ENCODE measurements at regions not wholly inside any gene's neighbourhood (a gene's known extent, or its start where the extent isn't known, plus 50 kb on each side); places are given as distances from the start of the nearest gene placed in this dataset.

DNA sequence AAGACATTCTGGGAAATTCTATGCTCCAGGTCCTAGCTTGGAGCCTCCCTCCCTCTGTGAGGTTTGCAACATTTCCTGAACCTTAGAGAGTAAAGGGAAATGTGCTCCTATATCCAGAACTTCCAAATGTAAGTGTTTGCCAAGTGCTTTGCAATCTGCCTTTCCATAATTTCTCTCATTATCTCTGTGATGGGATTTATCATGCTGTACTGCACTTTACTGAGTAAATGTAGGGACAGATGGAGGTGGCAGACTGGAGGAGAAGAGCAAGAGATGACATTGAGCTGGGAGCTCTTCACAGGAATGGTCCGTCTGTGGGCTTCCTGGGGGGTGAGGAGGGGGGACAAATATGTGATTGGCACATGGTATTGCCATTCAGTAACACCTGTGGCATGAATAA is 184.3 kb downstream of the SOX4 start:
- Histone ChIP-seq H3K36me3 (ENCODE audit: control insufficient read depth in 2 of 2, extremely low read depth in 1 of 2, insufficient read depth in 2 of 2, low read length in 2 of 2) (peaks cover 0 to 5% of the 10 kb centered on the region in 2 experiments), H3K79me2 (ENCODE audit: control insufficient read depth, insufficient read depth, low read length) (peaks cover 9% of the 10 kb centered on the region), H3K9ac (replicated peaks; ENCODE audit: extremely low read depth, insufficient read depth, low read length) (no peak overlapping the region), H3K9me3 (replicated peaks; ENCODE audit: control insufficient read depth, insufficient read depth, low read length) (no peaks in the 10 kb centered on the region), H3K4me1 (ENCODE audit: control insufficient read depth, extremely low read depth, insufficient read depth, low read length) (no peaks in the 10 kb centered on the region), H3K27me3 (ENCODE audit: control insufficient read depth in 2 of 2, insufficient read depth in 2 of 2, low read length in 2 of 2) (no peaks in the 10 kb centered on the region), H2AFZ (ENCODE audit: low read depth, low read length) (no peak overlapping the region), H3K4me2 (ENCODE audit: insufficient read depth, low read length) (no peak overlapping the region), H3K4me3 (replicated peaks in 1 of 3; ENCODE audit: insufficient read depth in 1 of 3, low read depth in 1 of 3, low read length in 3 of 3) (no peak overlapping the region), H3K9me1 (replicated peaks; ENCODE audit: control insufficient read depth, extremely low read depth, insufficient read depth, low read length) (no peaks in the 10 kb centered on the region), H4K20me1 (replicated peaks; ENCODE audit: control insufficient read depth, extremely low read depth, insufficient read depth, low read length) (no peaks in the 10 kb centered on the region), H3K27ac (ENCODE audit: insufficient read depth, low read depth, low read length) (no peak overlapping the region)
- CTCF ChIA-PET: no interaction called here
- TF ChIP-seq MYC (IDR thresholded peaks at IDR 0.05; ENCODE audit: low read depth, low read length) (no peak), GATA2 (IDR thresholded peaks at IDR 0.05; ENCODE audit: insufficient read depth, insufficient read length, low read depth, low read length) (no peak), POLR2AphosphoS5 (IDR thresholded peaks at IDR 0.05; ENCODE audit: insufficient read depth, low read depth, low read length) (no peak), EZH2 (IDR thresholded peaks at IDR 0.05; ENCODE audit: borderline replicate concordance, low read depth, low read length, severe bottlenecking) (no peak), FOS (IDR thresholded peaks at IDR 0.05; ENCODE audit: borderline replicate concordance, insufficient read depth, low read length) (no peak), POLR2A (IDR thresholded peaks at IDR 0.05; ENCODE audit: low read depth, low read length) (no peak)
- TF ChIP-seq, protein P1, sequence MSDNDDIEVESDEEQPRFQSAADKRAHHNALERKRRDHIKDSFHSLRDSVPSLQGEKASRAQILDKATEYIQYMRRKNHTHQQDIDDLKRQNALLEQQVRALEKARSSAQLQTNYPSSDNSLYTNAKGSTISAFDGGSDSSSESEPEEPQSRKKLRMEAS (IDR thresholded peaks at IDR 0.05; ENCODE audit: insufficient read depth, insufficient read length): no peak
- no peak for FAIRE-seq
- DNase-seq (ENCODE audit: low read depth, low spot score): no peak
- dilution Hi-C loops (cut with MboI; ENCODE audit: extremely low pct_ligation_motif_present, low sequenced_read_pairs): no loop called here
- no TSS peak for BruUV-seq (replicated peaks)
- intact Hi-C loops (cut with micrococcal nuclease): no loop called here
- POLR2A ChIA-PET: no interaction called here

DNA sequence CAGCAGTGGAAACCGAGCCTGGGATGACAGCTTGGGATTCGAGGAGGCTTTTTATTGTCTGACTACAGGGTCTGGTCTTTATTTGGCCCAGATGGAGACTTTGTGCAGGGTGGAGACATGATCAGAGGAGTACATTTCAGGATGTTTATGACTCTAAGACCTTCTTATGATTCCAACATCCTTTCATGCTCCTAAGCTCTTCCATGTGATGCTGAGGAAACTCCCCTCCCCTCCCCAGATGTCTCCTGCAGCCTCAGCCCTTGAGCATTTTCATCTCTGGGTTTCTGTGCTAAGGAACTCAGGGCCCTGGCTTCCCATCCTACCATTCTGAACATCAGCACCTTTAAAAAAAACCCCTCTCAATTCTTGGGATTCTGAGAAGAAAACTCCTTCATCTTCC is 186.6 kb downstream of the SOX4 start:
- intact Hi-C loops (cut with micrococcal nuclease): no loop called here
- Histone ChIP-seq H3K4me2 (ENCODE audit: insufficient read depth, low read length) (no peak overlapping the region), H3K36me3 (ENCODE audit: control insufficient read depth in 2 of 2, extremely low read depth in 1 of 2, insufficient read depth in 2 of 2, low read length in 2 of 2) (peaks cover 0 to 5% of the 10 kb centered on the region in 2 experiments), H2AFZ (ENCODE audit: low read depth, low read length) (no peak overlapping the region), H3K4me3 (replicated peaks in 1 of 3; ENCODE audit: insufficient read depth in 1 of 3, low read depth in 1 of 3, low read length in 3 of 3) (no peak overlapping the region), H3K27me3 (ENCODE audit: control insufficient read depth in 2 of 2, insufficient read depth in 2 of 2, low read length in 2 of 2) (no peaks in the 10 kb centered on the region), H3K9ac (replicated peaks; ENCODE audit: extremely low read depth, insufficient read depth, low read length) (no peak overlapping the region), H3K4me1 (ENCODE audit: control insufficient read depth, extremely low read depth, insufficient read depth, low read length) (no peaks in the 10 kb centered on the region), H3K9me1 (replicated peaks; ENCODE audit: control insufficient read depth, extremely low read depth, insufficient read depth, low read length) (no peaks in the 10 kb centered on the region), H3K79me2 (ENCODE audit: control insufficient read depth, insufficient read depth, low read length) (no peaks in the 10 kb centered on the region), H3K9me3 (replicated peaks; ENCODE audit: control insufficient read depth, insufficient read depth, low read length) (no peaks in the 10 kb centered on the region), H3K27ac (ENCODE audit: insufficient read depth, low read depth, low read length) (no peak overlapping the region), H4K20me1 (replicated peaks; ENCODE audit: control insufficient read depth, extremely low read depth, insufficient read depth, low read length) (no peaks in the 10 kb centered on the region)
- POLR2A ChIA-PET: interaction anchor here (1.1 kb wide), 1 partner anchor 186 kb away, joined by 3 read pairs; the partner anchor contains the start of gene SOX4
- no peak for DNase-seq (ENCODE audit: low read depth, low spot score)
- CTCF ChIA-PET: interaction anchor here (0.9 kb wide), 1 partner anchor 12 kb away, joined by 3 read pairs; no protein-coding TSS in a partner anchor
- TF ChIP-seq POLR2AphosphoS5 (IDR thresholded peaks at IDR 0.05; ENCODE audit: insufficient read depth, low read depth, low read length) (no peak), JUN (IDR thresholded peaks at IDR 0.05; ENCODE audit: borderline replicate concordance, insufficient read depth, insufficient read length, low read depth) (no peak), GATA2 (IDR thresholded peaks at IDR 0.05; ENCODE audit: insufficient read depth, insufficient read length, low read depth, low read length) (no peak), EZH2 (IDR thresholded peaks at IDR 0.05; ENCODE audit: borderline replicate concordance, low read depth, low read length, severe bottlenecking) (no peak), MYC (IDR thresholded peaks at IDR 0.05; ENCODE audit: low read depth, low read length) (no peak), POLR2A (IDR thresholded peaks at IDR 0.05; ENCODE audit: low read depth, low read length) (no peak), FOS (IDR thresholded peaks at IDR 0.05; ENCODE audit: borderline replicate concordance, insufficient read depth, low read length) (no peak)
- TF ChIP-seq, protein P1 (IDR thresholded peaks at IDR 0.05; ENCODE audit: insufficient read depth, insufficient read length): no peak
- TF ChIP-seq, protein P2, sequence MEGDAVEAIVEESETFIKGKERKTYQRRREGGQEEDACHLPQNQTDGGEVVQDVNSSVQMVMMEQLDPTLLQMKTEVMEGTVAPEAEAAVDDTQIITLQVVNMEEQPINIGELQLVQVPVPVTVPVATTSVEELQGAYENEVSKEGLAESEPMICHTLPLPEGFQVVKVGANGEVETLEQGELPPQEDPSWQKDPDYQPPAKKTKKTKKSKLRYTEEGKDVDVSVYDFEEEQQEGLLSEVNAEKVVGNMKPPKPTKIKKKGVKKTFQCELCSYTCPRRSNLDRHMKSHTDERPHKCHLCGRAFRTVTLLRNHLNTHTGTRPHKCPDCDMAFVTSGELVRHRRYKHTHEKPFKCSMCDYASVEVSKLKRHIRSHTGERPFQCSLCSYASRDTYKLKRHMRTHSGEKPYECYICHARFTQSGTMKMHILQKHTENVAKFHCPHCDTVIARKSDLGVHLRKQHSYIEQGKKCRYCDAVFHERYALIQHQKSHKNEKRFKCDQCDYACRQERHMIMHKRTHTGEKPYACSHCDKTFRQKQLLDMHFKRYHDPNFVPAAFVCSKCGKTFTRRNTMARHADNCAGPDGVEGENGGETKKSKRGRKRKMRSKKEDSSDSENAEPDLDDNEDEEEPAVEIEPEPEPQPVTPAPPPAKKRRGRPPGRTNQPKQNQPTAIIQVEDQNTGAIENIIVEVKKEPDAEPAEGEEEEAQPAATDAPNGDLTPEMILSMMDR (IDR thresholded peaks at IDR 0.05; ENCODE audit: extremely low read depth in 1 of 2, insufficient read depth in 1 of 2, low read depth in 1 of 2, low read length in 2 of 2): no peak
- FAIRE-seq: no peak
- no TSS peak for BruUV-seq (replicated peaks)
- dilution Hi-C loops (cut with MboI; ENCODE audit: extremely low pct_ligation_motif_present, low sequenced_read_pairs): no loop called here

Measured in endothelial cell of umbilical vein (primary cell).